Stimulated activated naive CD8-positive, alpha-beta T cell treated with anti-CD3 and anti-CD28 coated beads, Interleukin-15, Interleukin-2, amounts not matched to agents 100 U/mL and 50 U/mL, for 24 hours (primary cell): ENCODE measurements at regions not wholly inside any gene's neighbourhood (a gene's known extent, or its start where the extent isn't known, plus 50 kb on each side); places are given as distances from the start of the nearest gene placed in this dataset.

Experiments used
- ATAC-seq: fragments of 150-1000 bp; cut with Tn5 transposase; one replicate; pipeline ENCODE4 v1.10.0; 2021
- DNase-seq: peaks from one replicate; pipeline ENCODE4 v3.0.0; 2021

DNA sequence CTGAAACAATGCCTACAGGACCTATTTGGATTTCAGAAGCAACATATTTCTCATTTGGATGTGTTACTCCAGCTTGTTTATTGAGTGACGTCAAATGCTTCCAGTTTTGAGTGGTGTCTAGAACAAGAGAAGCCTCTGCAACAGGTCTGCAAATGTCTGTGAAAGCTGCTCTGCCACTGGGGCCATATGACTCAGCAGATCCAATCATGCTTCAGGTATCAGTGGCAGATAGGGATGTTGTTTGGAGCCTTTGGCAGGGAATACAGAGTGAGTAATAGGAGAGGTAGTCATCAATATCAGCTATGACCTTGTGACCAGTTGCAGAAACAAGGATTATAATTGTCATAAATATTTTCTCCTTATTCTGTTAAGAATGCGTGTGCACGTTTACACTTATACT is 141.1 kb upstream of the ZXDA start:
- DNase-seq (no peak), ATAC-seq (no peak)

DNA sequence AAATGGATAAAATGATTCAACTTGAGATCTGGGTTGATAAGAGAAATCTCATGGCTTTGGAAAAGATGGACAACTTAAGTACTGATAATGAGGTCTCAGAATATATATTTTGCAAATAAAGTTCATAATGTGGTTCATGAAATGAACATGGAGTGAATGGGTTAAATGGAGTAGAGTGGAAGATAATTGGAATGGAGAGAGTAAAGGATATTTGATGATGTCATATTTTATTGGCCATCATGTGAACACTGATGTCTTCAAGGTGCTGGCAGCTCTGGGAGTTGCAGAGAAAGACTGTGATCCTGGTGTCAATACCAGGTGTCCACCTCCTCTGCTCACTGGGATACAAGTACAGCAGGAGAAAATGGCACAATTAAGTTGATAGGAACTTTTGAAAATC is 133.9 kb upstream of the ZXDA start:
- DNase-seq (no peak), ATAC-seq (no peak)

DNA sequence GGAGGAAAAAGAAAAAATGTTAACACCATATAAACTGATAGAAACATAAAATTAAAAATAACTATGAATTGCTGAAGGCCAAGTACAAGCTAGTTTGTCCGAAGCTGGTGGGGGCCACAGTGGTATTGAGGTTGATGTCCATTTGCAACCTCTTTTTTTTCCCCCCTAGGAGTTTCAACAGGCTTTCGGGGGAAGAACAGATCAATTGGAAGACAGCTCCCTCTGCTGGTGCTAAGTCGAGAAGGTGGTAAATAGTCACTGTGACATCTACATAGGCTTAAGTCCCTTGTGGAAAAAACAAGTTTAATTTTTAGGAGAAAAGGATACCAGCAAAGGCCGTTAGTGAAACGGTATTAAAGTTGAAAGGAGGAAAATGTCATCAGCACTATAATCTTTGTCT is 115.7 kb upstream of the ZXDA start:
- ATAC-seq (no peak), DNase-seq (peak; percentile 10)

DNA sequence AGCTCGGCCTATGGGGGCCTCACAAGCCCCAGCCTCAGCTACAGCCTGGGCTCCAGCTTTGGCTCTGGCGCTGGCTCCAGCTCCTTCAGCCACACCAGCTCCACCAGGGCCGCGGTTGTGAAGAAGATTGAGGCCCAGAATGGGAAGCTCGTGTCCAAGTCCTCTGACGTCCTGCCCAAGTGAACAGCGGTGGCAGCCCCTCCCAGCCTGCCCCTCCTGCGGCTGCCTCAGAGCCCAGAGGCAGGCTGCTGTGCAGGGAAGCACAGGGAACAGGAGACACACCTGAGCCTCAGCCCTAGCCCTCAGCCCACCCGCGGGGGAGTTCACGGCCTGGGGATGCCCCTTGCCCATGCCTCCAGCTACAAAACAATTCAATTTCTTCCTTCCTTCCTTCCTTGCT is 75.7 kb upstream of the ZXDA start:
- DNase-seq: no peak
- ATAC-seq: no peak

DNA sequence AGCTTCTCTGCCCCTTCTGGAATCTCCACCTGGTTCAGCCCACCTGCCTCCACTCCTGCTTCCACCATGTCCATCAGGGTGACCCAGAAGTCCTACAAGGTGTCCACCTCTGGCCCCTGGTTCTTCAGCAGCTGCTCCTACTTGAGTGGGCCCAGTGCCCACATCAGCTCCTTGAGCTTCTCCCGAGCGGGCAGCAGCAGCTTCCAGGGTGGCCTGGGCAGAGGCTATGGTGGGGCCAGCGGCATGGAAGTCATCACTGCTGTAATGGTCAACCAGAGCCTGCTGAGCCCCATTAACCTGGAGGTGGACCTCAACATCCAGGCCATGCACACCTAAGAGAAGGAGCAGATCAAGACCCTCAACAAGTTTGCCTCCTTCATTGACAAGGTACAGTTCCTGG is 74.4 kb upstream of the ZXDA start:
- no peak for DNase-seq
- no peak for ATAC-seq

DNA sequence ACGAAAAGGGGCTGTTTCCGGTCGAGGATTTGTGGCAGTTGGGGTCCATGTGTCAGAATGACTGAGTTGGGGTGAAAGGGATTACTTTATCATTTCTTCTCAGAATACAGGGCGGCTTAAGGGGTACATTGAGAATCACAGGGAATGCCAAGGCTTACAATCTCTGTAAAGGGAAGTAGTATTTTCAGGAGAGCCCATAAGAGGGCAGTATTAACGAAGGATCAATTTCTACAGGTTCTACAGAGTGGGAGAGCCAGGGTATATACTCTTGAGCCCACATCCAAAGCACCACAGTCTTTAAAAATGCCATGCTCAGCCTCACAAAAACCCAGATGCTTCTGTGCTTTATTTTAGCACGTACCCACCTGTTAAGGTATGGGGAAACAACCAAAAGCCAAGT is 67.7 kb upstream of the ZXDA start:
- DNase-seq (no peak), ATAC-seq (no peak)

DNA sequence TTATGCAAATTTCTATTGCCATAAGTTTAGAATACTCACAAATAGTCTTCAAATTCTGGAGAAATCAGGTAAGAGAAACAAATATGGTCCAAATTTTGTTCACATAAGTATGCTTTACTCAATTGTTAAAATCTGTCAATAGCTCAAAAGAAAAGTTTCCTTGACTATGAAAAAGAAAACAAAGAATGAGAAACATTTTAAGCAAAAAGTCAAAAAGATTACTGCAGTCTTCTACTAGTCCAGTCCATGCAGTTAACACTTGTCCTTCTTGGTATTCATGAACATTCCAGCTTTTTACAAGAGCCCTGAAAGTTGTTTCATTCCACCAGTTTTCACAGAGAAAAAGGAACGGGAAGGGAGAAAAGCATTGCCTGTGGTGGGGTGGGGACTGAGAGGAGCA is 54.7 kb upstream of the ZXDA start:
- no peak for DNase-seq
- no peak for ATAC-seq
